HG03108 (cell line): ENCODE measurements at regions not wholly inside any gene's neighbourhood (a gene's known extent, or its start where the extent isn't known, plus 50 kb on each side); places are given as distances from the start of the nearest gene placed in this dataset.
A peak's percentile ranks its signal among the peaks of the same experiment; 100 is the strongest.

Experiments used
- ATAC-seq: cut with Tn5 transposase; IDR thresholded peaks from one replicate; pipeline ENCODE4 v1.9.1; 2021; ENCODE audit warnings: moderate library complexity; ENCODE audit not compliant: unreplicated experiment

- ATAC-seq: no peak
These were observed 81.0 kb upstream of the CACUL1 start for GRCh38 chr10:118835682-118836326.

- no peak for ATAC-seq
These were observed 83.6 kb upstream of the CACUL1 start for GRCh38 chr10:118838364-118838763.

DNA sequence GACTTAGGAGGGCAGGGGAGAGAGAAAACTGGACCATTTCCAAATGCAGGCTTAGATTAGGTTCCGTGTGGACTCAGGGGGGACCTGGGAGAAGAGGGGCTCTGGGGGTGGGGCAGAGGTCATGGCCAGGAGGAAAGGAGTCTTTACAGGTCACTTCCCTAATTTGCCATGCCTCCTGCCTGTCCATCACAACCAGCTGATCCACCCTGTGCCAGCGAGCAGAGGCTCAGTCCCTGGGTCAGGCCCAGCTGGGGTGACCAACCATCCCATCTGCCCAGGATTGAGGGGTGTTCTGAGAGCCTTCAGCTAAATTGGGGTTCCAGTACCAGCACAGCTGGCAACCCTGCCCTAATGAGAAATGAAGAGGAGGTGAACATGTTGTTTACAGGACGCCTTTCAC, 84.6 kb upstream of the CACUL1 start:
- no peak for ATAC-seq

GRCh38 chr10:118840071-118840775, 85.5 kb upstream of the CACUL1 start:
- no peak for ATAC-seq

DNA sequence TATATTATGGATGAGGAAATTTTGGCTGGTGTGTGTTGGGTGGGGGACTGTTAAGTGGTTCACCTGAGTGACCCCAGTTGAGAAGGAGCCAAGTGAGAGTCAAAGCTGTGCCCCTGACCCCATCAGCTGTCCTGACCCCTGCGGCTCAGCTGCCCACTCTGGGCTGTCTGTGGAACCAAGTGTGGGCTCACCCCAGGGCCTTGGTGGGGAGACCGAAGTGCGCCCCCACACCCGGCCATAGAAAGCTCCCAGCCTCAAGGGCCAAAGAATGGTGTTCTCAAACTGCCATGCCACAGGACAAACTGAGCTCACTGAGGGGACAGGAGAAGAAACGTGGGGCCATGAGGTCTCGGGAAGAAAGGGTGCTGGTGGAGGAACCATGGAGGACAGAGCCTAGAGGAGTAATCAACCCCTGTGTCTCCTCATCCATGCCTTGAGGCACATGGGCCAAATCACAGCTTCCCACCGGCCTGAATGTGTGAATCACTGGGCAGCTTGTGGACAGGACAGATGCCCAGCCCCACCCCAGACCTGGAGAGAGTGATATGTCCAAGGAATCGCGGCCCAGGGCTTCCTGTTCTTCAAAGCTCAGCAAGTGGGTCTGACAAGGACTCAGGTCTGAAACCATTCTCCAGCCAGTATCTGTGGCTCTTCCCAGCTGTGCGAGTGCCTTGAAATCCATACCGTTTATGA, 86.2 kb upstream of the CACUL1 start:
- ATAC-seq: no peak

DNA sequence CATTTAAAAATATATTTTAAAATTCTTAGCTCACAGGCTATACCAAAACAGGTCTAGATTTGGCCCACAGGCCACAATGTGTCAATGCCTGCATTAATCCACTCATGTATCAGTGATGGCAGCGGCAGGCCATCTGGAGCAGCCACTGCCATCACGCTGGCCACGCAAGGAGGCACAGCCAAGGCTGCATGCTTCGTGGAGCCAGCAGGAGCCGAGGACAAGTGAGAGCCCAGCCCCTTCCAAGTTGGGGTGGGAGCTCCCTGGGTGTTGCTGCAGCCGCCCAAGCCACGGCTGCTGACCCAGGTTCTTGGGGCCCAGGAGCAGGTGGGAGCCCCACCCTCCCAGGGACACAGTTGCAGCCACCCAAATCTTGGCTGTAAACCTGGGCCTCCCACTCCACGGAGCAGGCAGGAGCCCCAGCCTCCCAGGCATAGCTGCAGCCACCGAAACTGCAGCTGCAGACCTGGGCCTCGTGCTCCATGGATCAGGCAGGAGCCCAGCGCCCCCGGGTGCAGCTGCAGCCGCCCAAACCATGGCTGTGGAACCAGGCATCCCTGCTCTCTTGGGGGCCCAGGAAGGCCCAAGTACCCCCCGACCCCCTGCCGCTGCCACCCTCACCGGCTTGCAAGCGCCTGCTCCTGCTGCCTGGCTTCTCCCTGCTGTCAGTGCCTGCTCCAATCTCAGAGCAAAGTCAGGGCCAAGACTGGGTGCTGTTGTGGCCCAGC, 87.3 kb upstream of the CACUL1 start:
- no peak for ATAC-seq

GRCh38 chr10:118842843-118843624, 88.3 kb upstream of the CACUL1 start:
- no peak for ATAC-seq

- ATAC-seq: no peak
These were observed 89.0 kb upstream of the CACUL1 start for GRCh38 chr10:118843647-118844265.

DNA sequence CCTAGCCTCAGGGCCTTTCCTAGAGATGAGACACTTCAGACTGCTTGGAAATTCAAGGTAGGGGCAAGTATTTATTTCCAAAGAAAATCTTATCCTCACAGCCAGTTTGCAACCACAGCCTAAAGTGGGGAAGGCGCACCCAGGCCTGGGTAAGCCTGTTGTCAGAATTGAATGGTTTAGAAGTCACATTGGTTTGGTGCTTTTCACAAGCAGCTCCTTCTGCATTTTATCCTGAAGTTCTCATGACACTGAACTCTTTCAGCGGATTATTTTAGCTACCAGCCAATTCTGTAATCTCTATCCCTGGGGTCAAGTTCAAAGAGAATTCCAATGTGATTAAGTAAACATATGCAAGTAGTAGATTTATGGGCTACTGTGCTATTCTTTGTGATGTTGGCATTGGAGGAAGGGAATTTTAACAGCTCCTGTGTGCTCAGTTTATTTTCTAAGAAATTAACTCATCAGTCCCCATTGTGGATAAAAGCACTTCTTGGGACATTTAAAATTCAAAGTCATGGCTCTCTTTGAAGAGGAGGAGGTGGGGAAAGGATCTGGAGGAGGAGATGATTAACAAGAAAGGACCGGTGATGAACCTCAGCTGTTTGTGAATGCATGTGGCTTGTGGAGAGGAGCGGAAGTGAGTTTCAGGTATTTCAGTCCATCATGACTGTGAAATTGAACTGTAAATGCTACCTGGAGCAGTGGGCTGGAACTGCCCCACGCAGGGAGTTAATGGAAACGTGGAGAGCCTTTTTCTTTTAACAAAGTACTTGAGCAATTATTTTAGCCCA, 90.2 kb upstream of the CACUL1 start:
- ATAC-seq: no peak

- ATAC-seq: no peak
These were observed 91.0 kb upstream of the CACUL1 start for GRCh38 chr10:118845776-118846175.

GRCh38 chr10:118850418-118851061, 95.8 kb upstream of the CACUL1 start:
- peak; percentile 53 for ATAC-seq

DNA sequence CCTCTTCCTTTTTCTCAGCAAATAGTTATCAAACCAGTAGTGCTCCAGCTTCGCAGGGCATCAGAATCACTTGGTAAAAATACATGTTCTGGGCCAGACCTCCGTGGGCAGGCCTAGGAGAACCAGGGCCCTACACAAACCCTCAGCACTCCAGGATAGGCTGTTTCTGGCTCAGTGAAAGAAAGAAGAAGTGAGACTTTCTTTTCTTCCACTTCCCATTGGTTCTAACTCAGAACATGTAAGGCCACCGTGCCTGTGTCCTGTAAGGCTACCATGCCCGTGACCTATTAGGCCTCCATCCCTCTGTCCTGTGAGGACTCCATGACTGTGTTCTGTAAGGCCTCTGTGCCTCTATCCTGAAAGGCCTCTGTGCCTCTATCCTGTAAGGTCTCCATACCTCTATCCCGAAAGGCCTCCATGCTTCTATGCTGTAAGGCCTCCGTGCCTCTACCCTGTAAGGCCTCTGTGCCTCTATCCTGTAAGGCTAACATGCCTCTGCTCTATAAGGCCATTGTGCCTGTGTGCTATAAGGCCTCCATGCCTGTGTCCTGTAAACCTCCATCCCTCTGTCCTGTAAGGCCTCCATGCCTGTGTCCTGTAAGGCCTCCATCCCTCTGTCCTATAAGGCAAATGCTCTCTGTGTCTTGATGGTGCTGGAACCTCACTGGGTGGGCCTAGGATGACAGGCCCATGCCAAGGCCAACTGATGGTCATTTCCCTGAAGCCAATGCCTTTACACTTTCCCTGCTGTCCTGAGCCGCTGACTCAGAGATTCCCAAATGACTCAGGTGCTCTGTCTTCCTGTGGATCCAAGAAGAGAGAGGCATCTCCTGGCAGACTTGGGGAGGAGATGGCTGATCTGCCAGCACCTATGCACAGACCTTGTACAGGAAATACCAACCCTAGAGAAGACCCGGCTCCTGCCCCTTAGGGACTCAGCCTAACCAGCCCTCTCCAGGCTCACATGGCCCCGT, 96.6 kb upstream of the CACUL1 start:
- peak; percentile 57 for ATAC-seq

DNA sequence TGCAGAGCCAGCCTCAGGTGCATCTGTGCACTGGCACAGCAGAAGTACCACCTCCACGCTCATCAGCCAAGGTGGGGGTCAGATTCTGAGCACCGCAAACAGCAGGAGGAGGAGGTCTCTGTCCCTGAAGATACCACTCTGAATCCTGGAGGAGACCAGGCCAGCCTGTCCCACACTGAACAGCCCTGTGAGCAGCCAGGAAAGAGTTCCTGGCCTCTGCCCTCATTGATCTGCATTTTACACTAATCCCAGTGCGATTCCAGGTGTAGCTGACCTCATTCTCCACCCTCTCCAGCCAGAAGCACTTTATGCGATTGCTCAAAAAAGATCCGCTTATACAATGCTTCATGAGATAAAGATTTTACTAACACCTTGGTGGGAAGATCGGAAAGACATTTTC, 99.1 kb upstream of the CACUL1 start:
- no peak for ATAC-seq

DNA sequence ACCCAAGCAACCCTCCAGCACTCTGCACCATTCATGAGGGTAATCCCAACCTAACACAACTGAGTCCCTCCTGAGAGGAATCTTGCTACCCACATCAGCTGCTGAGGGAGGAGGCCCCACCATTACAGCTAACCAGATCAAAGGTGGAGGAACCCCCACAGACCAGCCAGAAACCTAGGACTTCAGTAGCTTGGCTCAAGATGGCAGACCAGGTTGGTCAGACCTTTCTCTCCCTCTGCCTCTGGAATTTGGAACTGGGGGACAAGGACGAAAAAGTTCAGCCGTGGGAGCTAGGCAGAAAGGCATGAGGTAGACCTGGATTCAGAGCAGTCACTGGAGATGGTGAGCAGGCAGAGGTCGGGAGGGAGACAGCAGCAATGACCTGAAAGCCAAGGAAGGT, 101.3 kb upstream of the CACUL1 start:
- ATAC-seq: no peak

DNA sequence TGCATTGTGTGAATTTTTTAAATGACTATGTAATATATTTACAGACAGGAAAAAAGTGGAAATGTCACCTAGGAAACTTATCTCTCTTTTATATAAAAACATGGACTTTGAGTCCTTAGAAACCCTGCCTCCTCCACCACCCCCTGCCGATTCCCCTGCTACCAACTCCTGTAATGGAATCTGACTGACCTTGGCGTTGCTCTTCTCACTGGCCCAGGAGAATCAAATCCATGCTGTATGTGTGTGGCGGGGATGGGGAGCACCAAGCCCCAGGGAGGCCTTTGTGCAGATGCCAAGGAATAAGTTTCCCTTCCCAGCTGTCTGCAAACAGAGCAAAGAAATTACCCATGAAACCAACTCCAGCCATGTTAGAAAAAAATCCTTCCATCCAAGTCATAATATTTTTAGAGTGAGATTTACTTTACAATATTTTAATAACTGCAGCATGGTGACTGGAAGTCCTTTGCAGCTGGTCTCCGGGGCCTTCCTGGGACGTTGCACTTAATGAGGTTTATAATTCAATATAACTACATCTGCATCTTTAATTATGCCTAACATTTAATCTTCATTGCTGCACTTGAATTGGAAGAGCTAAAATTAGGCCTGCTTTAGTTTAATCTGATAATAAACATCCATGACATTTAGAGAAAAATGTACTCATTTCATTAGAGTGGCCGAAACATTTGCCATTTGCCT, 111.4 kb upstream of the CACUL1 start:
- ATAC-seq: no peak

DNA sequence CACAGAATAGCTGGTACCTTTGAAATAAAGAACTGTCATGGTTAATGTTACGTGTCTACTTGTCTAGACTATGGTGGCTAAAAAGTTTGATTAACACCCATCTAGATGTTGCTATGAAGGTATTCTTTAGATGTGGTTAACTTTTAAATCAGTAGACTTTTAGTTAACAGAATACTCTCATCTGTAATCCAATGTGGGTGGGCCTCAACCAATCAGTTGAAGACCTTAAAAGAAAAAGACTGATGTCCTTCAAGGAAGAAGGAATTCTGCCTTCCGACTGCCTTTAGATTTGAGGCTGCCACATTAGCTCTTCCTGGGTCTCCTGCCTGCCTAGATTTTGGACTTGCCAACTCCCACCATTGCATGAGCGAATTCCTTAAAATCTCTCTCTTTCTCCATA, 113.0 kb upstream of the CACUL1 start:
- no peak for ATAC-seq

DNA sequence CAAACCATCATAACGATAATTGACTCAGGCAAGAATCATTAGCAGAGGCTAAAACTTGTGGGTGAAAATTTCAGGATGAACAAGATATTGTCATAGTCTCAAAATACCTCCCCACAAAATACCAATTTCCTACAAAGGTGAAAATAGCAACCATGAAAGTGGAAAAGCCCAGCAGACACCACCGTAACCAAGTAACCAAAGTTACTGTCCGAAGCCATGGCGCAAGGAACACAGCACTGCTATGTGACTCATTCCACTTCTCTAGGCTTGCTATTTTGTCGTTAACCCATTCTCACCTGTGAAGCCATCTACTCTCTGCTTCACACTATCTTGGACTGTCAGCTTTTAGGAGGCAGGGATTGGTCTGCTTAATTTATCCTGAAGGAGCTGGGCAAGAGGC, 113.8 kb upstream of the CACUL1 start:
- ATAC-seq: no peak
